Erythroblast (primary cell): ENCODE measurements at regions not wholly inside any gene's neighbourhood (a gene's known extent, or its start where the extent isn't known, plus 50 kb on each side); places are given as distances from the start of the nearest gene placed in this dataset.

Experiments
- GATA1 ChIP-seq: IDR thresholded peaks from 2 replicates; pipeline ENCODE4 v1.6.1; 2011; ENCODE audit warnings: low read depth, mild to moderate bottlenecking, control low read depth, low read length, moderate library complexity
- POLR2A ChIP-seq: IDR thresholded peaks from 2 replicates; pipeline ENCODE4 v1.6.1; 2011; ENCODE audit warnings: mild to moderate bottlenecking, low read length

GRCh38 chr2:67548317-67549201 lies 151.4 kb downstream of the ETAA1 start:
- TF ChIP-seq POLR2A (no peak), GATA1 (no peak)
